T1000 (cell line): ENCODE measurements at regions not wholly inside any gene's neighbourhood (a gene's known extent, or its start where the extent isn't known, plus 50 kb on each side); places are given as distances from the start of the nearest gene placed in this dataset.

ENCODE experiments used
- DNase-seq: peaks from one replicate; lab custom pipeline; 2025; ENCODE audit warnings: mixed read lengths; lab: John Stamatoyannopoulos, UW

- no peak for DNase-seq
These were observed 91.1 kb upstream of the DAB2 start for GRCh38 chr5:39515881-39516280.

GRCh38 chr5:39513236-39513635 lies 88.5 kb upstream of the DAB2 start:
- DNase-seq: no peak

DNA sequence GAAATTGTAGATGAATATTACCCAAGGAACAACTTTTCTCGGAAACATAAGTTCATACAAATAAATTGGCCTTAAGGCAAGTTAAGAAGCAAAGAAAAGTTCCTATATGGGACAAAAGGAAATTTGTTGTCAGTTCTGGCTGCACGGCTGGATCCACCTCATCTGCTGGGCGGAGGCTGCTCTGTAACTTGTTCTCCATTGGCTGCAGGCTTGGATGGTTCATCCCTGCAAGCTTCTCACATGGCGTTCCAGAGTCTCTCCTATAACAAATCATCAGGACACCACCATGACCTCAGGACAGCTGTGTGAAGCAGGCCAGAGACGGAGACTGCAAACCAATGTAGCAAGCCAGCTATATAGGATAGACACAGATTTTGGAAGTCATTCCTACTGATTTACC lies 81.4 kb upstream of the DAB2 start:
- no peak for DNase-seq

DNA sequence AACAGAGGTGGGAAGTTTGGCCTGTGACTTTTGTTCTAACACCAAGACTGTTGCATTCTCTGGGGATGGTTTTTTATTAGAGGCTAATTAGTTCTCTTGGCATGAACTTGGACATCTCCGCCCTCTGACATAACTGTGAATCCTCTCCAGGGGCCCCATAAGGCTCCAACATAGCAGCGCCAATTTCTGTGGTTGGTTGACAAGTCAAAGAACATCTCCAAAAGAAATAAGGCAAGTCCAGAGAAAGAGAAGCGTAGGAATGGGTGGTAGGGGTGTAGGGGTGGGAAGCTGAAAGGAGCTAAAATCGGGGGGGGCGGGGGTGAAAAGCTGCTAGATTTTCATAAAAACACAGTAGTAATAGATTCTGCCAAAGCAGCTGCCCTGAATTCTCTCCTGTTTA lies 81.0 kb upstream of the DAB2 start:
- no peak for DNase-seq

GRCh38 chr5:39505363-39505762 lies 80.6 kb upstream of the DAB2 start:
- no peak for DNase-seq

DNA sequence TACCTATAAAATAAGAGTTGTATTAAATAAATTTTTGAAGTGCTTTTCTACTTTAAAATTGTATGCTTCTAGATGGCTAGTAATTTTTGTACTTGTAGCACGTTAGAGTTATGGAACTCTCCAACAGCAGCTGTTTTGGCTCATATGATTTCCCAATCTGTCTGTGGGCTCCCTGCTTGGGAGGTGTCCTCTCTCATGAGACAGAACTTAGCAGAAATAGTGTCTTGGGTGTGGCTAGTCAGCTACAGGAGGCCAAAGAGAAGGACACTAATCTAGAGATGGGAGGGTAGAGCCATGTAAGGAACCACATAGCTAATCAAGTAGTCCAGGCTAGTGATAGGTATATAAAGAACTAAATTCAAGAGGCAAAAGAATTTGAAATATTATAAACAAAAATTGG lies 78.4 kb upstream of the DAB2 start:
- no peak for DNase-seq

DNA sequence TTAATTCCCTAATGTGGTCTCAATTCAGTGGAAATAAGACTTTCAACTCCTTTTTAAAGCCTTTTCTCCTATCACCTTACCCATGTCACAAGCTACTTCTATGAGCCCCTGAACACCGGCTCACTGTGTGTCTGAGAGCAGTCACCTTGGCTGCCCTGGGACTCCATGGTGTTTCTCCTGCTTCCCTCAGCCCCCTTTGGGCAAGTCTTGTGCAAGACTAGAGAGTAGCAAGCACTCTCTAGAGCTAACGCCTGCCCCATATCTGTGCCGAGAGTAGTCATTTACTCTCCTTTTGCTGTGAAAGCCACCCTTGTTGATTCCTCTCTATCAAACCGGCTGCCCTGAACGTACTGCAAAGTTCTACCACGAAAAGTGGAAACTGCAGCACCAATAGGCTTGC lies 77.9 kb upstream of the DAB2 start:
- no peak for DNase-seq

DNA sequence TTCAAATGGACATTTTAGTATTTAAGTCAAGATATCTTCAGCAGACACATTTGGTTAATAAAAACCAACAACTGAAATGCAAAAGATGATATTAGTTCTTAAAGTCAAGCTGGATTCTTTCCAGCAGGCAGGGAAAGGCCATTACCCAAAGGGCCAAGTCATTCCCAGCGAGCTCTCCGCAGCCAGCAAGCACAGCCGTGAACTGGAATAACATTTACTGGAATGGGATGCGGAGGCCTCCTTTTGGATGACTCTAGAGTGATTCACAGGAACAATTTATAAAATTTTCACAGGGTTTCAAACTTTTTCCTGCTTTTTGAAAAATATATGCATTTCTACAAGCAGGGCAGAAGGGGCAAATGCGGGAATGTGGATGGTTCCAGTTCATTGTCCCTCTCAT lies 76.6 kb upstream of the DAB2 start:
- DNase-seq: peak; percentile 31

DNA sequence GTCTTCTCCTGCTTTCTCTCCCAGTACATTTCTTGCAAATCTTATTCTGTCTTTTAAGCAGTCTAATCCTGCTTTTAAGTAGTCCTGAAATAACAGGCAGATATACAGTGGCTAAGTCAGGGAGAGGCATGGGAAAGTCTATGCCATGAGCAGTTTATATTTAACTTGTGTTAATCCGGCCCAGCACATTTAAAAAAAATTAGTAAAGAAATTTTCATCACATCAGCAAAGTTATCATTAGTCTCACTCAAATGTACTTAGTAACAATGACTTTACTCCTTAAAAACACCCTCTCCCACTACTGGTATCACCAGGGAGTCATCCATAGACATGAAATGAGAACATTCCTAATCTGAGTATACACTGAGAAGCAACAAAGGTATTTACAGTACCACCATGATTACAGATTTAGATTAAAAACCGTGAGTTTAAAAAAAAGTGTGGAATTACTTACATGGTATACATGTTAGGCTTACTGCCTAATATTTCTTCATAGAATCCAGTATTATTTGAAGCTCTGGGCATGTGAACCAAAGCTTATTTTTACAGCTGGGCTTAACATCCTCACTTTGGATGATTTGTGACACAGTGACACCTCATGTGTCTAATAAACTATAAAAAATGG lies 75.9 kb upstream of the DAB2 start:
- no peak for DNase-seq

GRCh38 chr5:39498278-39498952 lies 73.6 kb upstream of the DAB2 start:
- DNase-seq: no peak

DNA sequence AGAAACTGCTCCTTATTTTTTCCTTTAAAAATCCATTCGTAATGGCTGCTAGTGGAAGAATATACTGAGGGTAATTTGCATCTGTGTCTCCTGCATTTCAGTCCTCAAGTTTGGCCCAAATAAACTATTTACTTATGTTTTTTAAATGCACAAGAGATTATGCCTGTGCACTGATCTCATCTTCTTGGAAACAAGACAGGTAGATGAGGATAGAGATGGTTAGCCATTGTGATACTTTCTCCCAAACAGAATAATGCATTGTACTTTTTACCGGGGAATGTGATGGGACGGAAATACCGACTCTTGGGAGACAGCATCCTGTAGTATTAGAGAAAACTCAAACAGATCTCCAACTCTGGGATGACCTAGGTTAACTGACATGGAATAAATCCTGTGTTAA lies 72.5 kb upstream of the DAB2 start:
- DNase-seq: no peak

GRCh38 chr5:39495227-39495626 lies 70.4 kb upstream of the DAB2 start:
- no peak for DNase-seq

DNA sequence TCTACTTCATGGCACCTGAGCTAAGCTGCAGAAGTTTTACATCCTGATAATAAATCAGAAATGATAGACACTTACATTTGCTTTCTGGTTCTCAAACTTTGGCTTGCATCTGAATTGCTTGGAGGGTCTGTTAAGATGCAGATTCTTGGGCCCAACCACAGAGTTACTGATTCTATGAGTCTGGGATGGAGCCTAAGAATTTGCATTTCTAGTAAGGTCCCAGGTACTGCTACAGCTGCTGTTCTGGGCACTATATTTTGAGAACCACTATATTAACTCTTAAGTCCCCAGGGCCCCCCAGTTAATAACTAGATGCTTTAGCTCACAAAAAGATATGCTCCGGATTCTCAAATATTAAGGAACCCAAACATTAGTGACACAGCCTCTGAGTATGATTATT lies 69.8 kb upstream of the DAB2 start:
- DNase-seq: no peak

GRCh38 chr5:39494107-39494510 lies 69.3 kb upstream of the DAB2 start:
- no peak for DNase-seq

GRCh38 chr5:39491210-39491609 lies 66.4 kb upstream of the DAB2 start:
- DNase-seq: no peak

- DNase-seq: no peak
These were observed 64.5 kb upstream of the DAB2 start for GRCh38 chr5:39489263-39489662.

GRCh38 chr5:39486790-39487189 lies 62.0 kb upstream of the DAB2 start:
- no peak for DNase-seq

- DNase-seq: no peak
These were observed 61.6 kb upstream of the DAB2 start for GRCh38 chr5:39486361-39486760.

- DNase-seq: no peak
These were observed 60.3 kb upstream of the DAB2 start for GRCh38 chr5:39485079-39485478.

- DNase-seq: no peak
These were observed 59.9 kb upstream of the DAB2 start for GRCh38 chr5:39484673-39485072.

DNA sequence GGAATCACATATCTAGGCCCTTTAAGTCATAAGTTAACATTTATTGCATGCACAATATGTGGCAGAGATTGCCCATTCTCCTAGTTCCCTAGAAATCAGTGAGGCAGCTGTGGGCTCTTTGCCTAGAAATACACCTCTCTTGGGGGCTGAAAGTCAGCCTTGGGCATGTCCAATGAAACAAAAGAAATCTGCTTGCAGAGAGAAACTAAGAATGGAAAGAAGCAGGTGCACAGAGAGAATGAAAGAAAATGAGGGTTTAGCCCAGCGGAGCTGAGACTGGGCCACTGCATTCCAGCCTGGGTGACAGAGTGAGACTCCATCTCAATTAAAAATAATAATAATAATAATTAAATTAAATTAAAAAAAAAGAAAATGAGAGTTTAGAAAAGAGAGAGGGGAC lies 57.3 kb upstream of the DAB2 start:
- no peak for DNase-seq

DNA sequence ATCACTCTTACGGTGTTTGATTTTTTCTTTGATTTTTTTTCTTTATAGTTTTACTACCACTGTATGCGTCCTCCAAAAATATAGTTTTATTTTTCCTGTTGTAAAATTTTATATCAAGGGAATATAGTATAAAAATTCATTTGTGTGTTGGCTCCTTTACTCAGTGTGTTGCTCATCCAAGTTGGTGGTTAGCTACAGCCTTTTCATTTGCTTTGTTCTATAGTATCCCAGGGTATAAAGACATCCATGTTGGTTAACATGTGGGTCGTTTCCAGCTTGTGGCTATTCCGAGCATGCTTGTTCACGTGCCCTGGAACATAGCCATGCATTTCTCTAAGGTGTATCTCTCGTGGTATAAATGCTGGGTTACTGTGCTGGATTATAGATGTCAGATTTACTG lies 54.8 kb upstream of the DAB2 start:
- no peak for DNase-seq

DNA sequence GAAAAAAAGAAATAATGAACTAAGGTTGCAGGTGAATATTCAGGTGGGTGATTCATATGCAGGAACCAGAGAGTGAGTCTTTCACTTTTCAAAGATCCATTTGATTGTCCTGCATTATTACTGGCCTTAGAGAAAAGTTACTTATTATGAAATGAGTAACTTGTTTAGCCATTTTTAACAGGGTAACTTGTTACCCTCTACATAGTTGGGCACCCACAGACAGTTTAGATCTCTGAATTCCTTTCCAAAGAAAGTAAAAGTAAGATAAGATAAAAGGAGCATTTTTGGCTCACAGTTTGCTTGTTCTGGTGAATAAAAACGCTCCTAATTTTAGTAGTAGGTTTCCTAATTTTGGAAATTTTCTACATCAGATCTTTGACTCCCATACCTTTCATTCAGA lies 54.1 kb upstream of the DAB2 start:
- no peak for DNase-seq

- DNase-seq: no peak
These were observed 52.1 kb upstream of the DAB2 start for GRCh38 chr5:39476843-39477220.
